MCF 10A (cell line): ENCODE measurements at regions not wholly inside any gene's neighbourhood (a gene's known extent, or its start where the extent isn't known, plus 50 kb on each side); places are given as distances from the start of the nearest gene placed in this dataset.

Experiments
- BruUV-seq: library from RNA; stranded (reverse); fragments of 400-500 nt; replicated peaks from 2 replicates; lab custom pipeline; 2021; lab: Mats Ljungman, UMichigan
- CTCF ChIA-PET: fragments of 300-600 bp; sonication (Branson Sonifier 250); formaldehyde crosslinking; extraction: SDS; loops from one replicate; lab custom pipeline; 2021; ENCODE audit warnings: antibody characterized with exemption, inconsistent platforms; lab: Yijun Ruan, JAX
- POLR2A ChIA-PET: fragments of 300-600, 350-650 bp; sonication (Branson Sonifier 250); formaldehyde crosslinking; extraction: SDS; loops from one replicate; lab custom pipeline; 2020; ENCODE audit warnings: antibody characterized with exemption, inconsistent platforms; lab: Yijun Ruan, JAX
- DNase-seq: peaks from one replicate; pipeline ENCODE4 v3.0.0-alpha.2; 2018; ENCODE audit not compliant: unreplicated experiment
- H3K27ac Mint-ChIP-seq: one replicate; pipeline ENCODE4 v1.8.0; 2022; ENCODE audit warnings: mild to moderate bottlenecking, low read depth, mixed read lengths; ENCODE audit not compliant: unreplicated experiment
- H3K27me3 Mint-ChIP-seq: one replicate; pipeline ENCODE4 v1.8.0; 2022; ENCODE audit warnings: mixed read lengths; ENCODE audit not compliant: insufficient read depth, unreplicated experiment
- H3K36me3 Mint-ChIP-seq: one replicate; pipeline ENCODE4 v1.8.0; 2022; ENCODE audit warnings: mild to moderate bottlenecking, moderate library complexity, mixed read lengths; ENCODE audit not compliant: insufficient read depth, unreplicated experiment
- H3K4me1 Mint-ChIP-seq: one replicate; pipeline ENCODE4 v1.8.0; 2022; ENCODE audit warnings: mixed read lengths; ENCODE audit not compliant: insufficient read depth, unreplicated experiment
- H3K4me3 Mint-ChIP-seq: one replicate; pipeline ENCODE4 v1.8.0; 2022; ENCODE audit warnings: mild to moderate bottlenecking, moderate library complexity, mixed read lengths; ENCODE audit not compliant: unreplicated experiment
- H3K9me3 Mint-ChIP-seq: one replicate; pipeline ENCODE4 v1.8.0; 2022; ENCODE audit warnings: mixed read lengths; ENCODE audit not compliant: unreplicated experiment
- CTCF ChIP-seq: fragments of 200-600 bp; IDR thresholded peaks from one replicate; pipeline ENCODE4 v1.8.0; 2022; ENCODE audit warnings: antibody characterized with exemption, mild to moderate bottlenecking; ENCODE audit not compliant: unreplicated experiment
- intact Hi-C: fragments of 100-400 bp; cut with micrococcal nuclease; formaldehyde crosslinking; loops from 2 replicates; pipeline ENCODE4 v1.14.1; 2022

- CTCF ChIA-PET, result no interaction called here
- BruUV-seq, result no TSS peak
- Mint-ChIP-seq H3K36me3 (no peaks in the 10 kb centered on the region), H3K27ac (no peak overlapping the region), H3K4me1 (no peaks in the 10 kb centered on the region), H3K27me3 (no peaks in the 10 kb centered on the region), H3K9me3 (no peaks in the 10 kb centered on the region), H3K4me3 (no peak overlapping the region)
- POLR2A ChIA-PET, result no interaction called here
- intact Hi-C loops, result no loop called here
- TF ChIP-seq CTCF, result no peak
- DNase-seq, result no peak
These were observed 555.5 kb upstream of the CFAP20DC start for GRCh38 chr3:59605318-59605717.

GRCh38 chr3:59601486-59601885 lies 551.7 kb upstream of the CFAP20DC start:
- Mint-ChIP-seq H3K9me3 (no peaks in the 10 kb centered on the region), H3K27ac (no peak overlapping the region), H3K27me3 (no peaks in the 10 kb centered on the region), H3K4me3 (no peak overlapping the region), H3K4me1 (no peaks in the 10 kb centered on the region), H3K36me3 (peaks cover 4% of the 10 kb centered on the region)
- TF ChIP-seq CTCF, result no peak
- ChIA-PET CTCF (interaction anchor here (0.8 to 0.9 kb wide), 2 partner anchors 11 to 21 kb away, joined by 3 read pairs; no protein-coding TSS in a partner anchor), POLR2A (no interaction called here)
- BruUV-seq, result no TSS peak
- no peak for DNase-seq
- intact Hi-C loops, result no loop called here

- ChIA-PET CTCF (interaction anchor here (0.6 to 0.8 kb wide), 3 partner anchors 20 to 536 kb away, joined by 3 read pairs; no protein-coding TSS in a partner anchor), POLR2A (no interaction called here)
- Mint-ChIP-seq H3K4me1 (no peaks in the 10 kb centered on the region), H3K4me3 (no peak overlapping the region), H3K27me3 (no peaks in the 10 kb centered on the region), H3K9me3 (no peaks in the 10 kb centered on the region), H3K27ac (no peak overlapping the region), H3K36me3 (peaks cover 4% of the 10 kb centered on the region)
- intact Hi-C loops, result no loop called here
- BruUV-seq, result no TSS peak
- DNase-seq, result no peak
- TF ChIP-seq CTCF, result no peak
These were observed 550.8 kb upstream of the CFAP20DC start for GRCh38 chr3:59600631-59601030.

GRCh38 chr3:59596741-59597140 lies 546.9 kb upstream of the CFAP20DC start:
- H3K9me3 Mint-ChIP-seq, result no peaks in the 10 kb centered on the region
- no peak for DNase-seq
- H3K4me3 Mint-ChIP-seq, result no peak overlapping the region
- H3K4me1 Mint-ChIP-seq, result no peaks in the 10 kb centered on the region
- no peaks in the 10 kb centered on the region for H3K27me3 Mint-ChIP-seq
- no TSS peak for BruUV-seq
- intact Hi-C loops, result no loop called here
- ChIA-PET CTCF (interaction anchor here (1.5 kb wide), 1 partner anchor 12 kb away, joined by 4 read pairs; no protein-coding TSS in a partner anchor), POLR2A (no interaction called here)
- peaks cover 4% of the 10 kb centered on the region for H3K36me3 Mint-ChIP-seq
- no peak overlapping the region for H3K27ac Mint-ChIP-seq
- TF ChIP-seq CTCF, result no peak
